HUES48 (cell line): ENCODE measurements at regions not wholly inside any gene's neighbourhood (a gene's known extent, or its start where the extent isn't known, plus 50 kb on each side); places are given as distances from the start of the nearest gene placed in this dataset.
A peak's percentile ranks its signal among the peaks of the same experiment; 100 is the strongest.
"Not testable (repeated sequence)": the region's sequence is repeated elsewhere in the genome, so short reads cannot be mapped to it uniquely, and the experiment has no call there.

Source experiments
- H3K27ac ChIP-seq: one replicate; pipeline ENCODE4 v1.7.0; 2013; ENCODE audit warnings: low read depth, low read length, inconsistent platforms
- H3K27me3 ChIP-seq: 2 replicates; pipeline ENCODE4 v1.6.1; 2013; ENCODE audit warnings: mild to moderate bottlenecking, low read length; ENCODE audit not compliant: control insufficient read depth, insufficient read depth
- H3K36me3 ChIP-seq: 2 replicates; pipeline ENCODE4 v1.6.1; 2013; ENCODE audit warnings: low read length; ENCODE audit not compliant: control insufficient read depth, insufficient read depth
- H3K4me1 ChIP-seq: 2 replicates; pipeline ENCODE4 v1.6.1; 2013; ENCODE audit warnings: mild to moderate bottlenecking, low read length; ENCODE audit not compliant: control insufficient read depth, insufficient read depth
- H3K4me3 ChIP-seq: 2 replicates; pipeline ENCODE4 v1.5.1; 2013; ENCODE audit warnings: mild to moderate bottlenecking, low read depth, low read length
- H3K9ac ChIP-seq: 2 replicates; pipeline ENCODE4 v1.6.1; 2013; ENCODE audit warnings: mild to moderate bottlenecking, low read depth, low read length, moderate library complexity
- H3K9me3 ChIP-seq: 2 replicates; pipeline ENCODE4 v1.6.1; 2013; ENCODE audit warnings: low read length; ENCODE audit not compliant: control insufficient read depth, insufficient read depth

GRCh38 chr10:120048391-120048790 lies 155.9 kb downstream of the SEC23IP start:
- Histone ChIP-seq H3K4me3 (no peak overlapping the region), H3K9me3 (no peaks in the 10 kb centered on the region), H3K27me3 (no peaks in the 10 kb centered on the region), H3K9ac (no peak overlapping the region), H3K36me3 (no peaks in the 10 kb centered on the region), H3K27ac (no peak overlapping the region), H3K4me1 (peaks cover 13% of the 10 kb centered on the region)

- Histone ChIP-seq H3K9ac (no peak overlapping the region), H3K36me3 (no peaks in the 10 kb centered on the region), H3K4me1 (peaks cover 13% of the 10 kb centered on the region), H3K9me3 (no peaks in the 10 kb centered on the region), H3K4me3 (no peak overlapping the region), H3K27ac (no peak overlapping the region), H3K27me3 (no peaks in the 10 kb centered on the region)
These were observed 159.1 kb downstream of the SEC23IP start for GRCh38 chr10:120051671-120052070.

DNA sequence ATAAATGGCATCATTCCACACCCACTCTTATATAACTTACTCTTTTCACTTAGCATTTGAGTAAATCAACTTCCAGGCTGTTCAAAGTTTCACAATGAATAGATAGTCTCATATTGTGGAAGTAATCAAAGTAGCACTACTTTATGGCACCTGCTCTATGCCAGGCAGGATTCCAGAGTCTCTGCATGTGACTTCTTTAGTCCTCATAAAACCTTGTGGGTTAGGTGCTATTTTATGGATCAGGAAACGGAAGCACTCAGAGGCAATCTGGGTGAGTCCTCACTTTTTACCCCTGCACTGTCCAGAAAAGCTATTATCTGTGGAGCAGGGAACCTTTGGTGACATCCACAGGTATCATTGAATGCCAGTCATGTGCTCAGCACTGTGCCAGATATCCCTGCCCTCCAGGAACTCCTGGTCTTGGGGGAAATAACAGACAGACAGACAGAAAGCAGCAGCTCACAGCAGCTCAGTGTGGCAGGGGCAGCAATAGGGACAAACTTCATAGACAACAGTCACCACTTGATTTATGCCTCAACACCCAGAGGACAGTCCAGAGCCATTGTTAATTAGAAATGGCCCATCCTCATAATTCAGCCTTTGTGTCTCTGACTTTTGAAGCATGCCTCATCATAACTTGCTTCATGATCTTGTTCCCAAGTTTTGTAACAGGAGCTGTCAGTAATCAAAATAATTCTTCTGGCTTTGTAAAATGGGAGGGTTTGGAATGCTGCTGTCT lies 160.6 kb downstream of the SEC23IP start:
- Histone ChIP-seq H3K27ac (no peak overlapping the region), H3K4me3 (no peak overlapping the region)

DNA sequence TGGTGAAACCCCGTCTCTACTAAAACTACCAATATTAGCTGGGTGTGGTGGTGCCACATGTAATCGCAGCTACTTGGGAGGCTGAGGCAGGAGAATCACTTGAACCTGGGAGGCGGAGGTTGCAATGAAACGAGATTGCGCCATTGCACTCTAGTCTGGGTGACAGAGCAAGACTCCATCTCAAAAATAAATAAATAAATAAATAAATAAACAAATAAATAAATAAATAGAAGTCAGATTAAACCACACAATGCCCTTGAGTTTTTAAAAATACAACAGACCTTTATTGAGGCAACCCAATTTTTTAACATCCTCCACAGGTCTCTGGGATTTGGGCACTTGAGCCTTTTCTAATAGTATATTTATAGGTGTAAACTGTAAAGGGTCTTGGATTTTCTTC lies 167.3 kb downstream of the SEC23IP start:
- not testable (repeated sequence) for H3K9ac ChIP-seq, H3K27ac ChIP-seq, H3K4me1 ChIP-seq, H3K9me3 ChIP-seq, H3K27me3 ChIP-seq, H3K4me3 ChIP-seq, H3K36me3 ChIP-seq

More for the DNA sequence above, 160.6 kb downstream of the SEC23IP start:
- Histone ChIP-seq H3K36me3 (no peaks in the 10 kb centered on the region), H3K4me1 (peaks cover 16% of the 10 kb centered on the region), H3K9ac (no peak overlapping the region), H3K9me3 (no peaks in the 10 kb centered on the region), H3K27me3 (no peaks in the 10 kb centered on the region)

DNA sequence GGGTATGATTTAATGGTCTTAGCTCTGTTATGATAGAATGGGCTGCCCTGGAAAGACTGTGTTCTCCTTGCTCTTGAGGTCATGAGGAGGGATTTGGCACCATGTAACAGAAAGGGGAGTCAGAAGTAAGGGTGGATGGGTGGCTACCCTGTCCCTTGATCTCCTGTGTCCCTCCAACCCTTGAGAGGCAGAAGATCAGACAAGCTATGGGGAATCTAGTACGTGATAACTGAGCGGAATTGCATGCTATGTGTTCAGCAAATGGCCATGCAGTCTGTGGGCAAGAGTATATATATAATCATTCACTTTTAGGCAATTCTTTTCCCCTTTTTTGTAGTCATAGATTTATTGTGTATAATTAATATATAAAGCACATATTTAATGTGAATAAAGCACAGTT lies 174.9 kb downstream of the SEC23IP start:
- Histone ChIP-seq H3K9me3 (peaks cover 8% of the 10 kb centered on the region), H3K36me3 (no peaks in the 10 kb centered on the region), H3K27ac (no peak overlapping the region), H3K9ac (no peak overlapping the region), H3K27me3 (no peaks in the 10 kb centered on the region), H3K4me1 (no peaks in the 10 kb centered on the region), H3K4me3 (no peak overlapping the region)

DNA sequence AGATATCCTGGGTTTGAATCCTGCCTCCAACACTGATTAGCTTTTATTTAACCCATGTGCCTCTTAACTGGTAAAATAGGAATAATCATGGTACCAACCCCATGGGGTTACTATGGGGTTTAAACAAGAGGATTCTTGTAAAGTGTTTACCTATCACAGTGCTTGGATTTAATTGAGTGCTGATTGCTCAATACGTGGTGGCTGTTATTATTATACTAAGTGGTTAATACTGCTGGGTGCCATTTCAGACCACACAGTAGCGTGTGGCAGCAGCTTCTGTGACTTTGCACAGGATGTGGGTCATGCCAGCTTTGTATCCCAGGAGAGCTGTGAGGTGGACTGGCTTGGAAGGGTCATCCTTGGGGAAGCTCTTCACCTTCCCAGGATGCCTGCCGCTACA lies 177.2 kb downstream of the SEC23IP start:
- H3K27me3 ChIP-seq, result no peaks in the 10 kb centered on the region
- H3K9ac ChIP-seq, result no peak overlapping the region
- no peaks in the 10 kb centered on the region for H3K4me1 ChIP-seq
- no peaks in the 10 kb centered on the region for H3K36me3 ChIP-seq
- H3K4me3 ChIP-seq, result no peak overlapping the region
- no peak overlapping the region for H3K27ac ChIP-seq
- peaks cover 10% of the 10 kb centered on the region for H3K9me3 ChIP-seq

- Histone ChIP-seq H3K9ac (no peak overlapping the region), H3K36me3 (no peaks in the 10 kb centered on the region), H3K4me1 (peaks cover 17% of the 10 kb centered on the region), H3K9me3 (peaks cover 10% of the 10 kb centered on the region), H3K4me3 (no peak overlapping the region), H3K27ac (no peak overlapping the region), H3K27me3 (no peaks in the 10 kb centered on the region)
These were observed 182.8 kb downstream of the SEC23IP start for GRCh38 chr10:120075349-120075748.

DNA sequence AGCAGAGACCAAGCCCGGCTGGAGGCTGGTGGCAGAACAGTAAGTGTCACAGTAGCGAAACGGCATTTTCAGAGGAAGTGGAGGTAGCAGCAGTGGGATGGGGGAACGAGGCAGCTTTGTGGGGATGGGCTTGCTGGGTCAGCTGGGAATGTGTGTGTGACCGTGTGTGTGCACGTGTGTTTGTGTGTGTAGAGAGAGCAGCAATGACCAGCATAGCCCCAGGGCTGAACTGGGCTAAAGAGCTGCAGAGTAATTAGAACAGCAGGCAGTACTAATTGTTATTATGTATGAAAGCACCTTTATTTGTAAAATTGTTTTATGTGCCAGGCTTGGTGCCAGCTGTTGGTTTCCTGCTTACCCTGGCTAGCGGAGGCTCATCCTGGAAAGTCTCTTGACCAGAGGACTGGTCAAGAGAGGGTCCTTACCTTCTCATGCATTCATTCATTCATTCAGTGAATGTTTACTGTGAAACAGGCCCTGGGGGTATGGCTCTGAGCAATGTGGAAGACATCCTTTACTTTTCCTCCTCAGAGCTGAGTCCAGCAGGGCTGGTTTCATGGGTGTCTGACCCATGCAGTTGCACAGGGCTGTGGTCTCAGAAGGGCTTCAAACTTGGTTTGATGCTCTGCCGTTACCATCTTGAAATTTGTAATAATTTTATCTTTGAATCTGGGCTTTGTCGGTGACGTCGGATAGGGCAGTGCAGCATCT lies 184.6 kb downstream of the SEC23IP start:
- H3K27me3 ChIP-seq, result no peaks in the 10 kb centered on the region
- peaks cover 5% of the 10 kb centered on the region for H3K9me3 ChIP-seq
- H3K9ac ChIP-seq, result no peak overlapping the region
- H3K27ac ChIP-seq, result peak overlapping the region; percentile 62
- H3K4me3 ChIP-seq, result no peak overlapping the region
- no peaks in the 10 kb centered on the region for H3K36me3 ChIP-seq
- peaks cover 17% of the 10 kb centered on the region for H3K4me1 ChIP-seq

DNA sequence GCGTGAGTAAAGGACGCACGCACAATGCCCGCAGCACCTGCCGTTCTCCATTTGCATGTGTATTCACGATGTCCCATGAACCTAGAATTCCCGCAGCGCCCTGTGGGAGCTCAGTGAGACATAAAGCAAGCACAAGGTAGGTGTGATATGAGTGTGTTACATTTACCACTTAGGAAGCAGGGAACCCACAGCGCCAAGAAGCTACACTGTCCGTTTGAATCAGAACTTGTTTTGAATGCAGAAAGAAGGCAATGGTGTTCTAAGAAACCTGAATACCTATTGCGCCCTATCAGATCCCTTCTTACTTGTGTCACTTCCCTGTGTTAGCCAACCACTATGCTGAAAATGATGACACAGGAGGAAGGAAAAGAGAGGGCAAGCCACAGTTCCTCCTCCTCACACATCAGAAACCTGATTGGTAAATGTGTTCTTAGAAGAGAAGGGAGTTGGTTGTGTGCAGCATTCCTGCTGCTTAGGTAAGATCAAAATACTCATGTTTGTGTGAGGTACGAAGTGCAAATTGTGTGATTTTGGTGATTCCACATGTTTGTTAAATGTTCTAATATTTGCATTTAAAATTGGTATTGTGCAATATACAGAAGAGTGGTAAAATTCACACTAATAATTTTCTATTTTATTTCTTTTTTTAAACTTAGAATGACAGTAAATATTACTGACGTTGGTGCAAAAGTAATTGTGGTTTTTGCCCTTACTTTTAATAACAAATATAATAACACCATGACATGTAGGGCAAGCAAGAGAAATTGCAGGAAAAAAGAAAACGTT lies 185.4 kb downstream of the SEC23IP start:
- Histone ChIP-seq H3K9me3 (no peaks in the 10 kb centered on the region; the same call in 1 of the 2 replicates), H3K36me3 (no peaks in the 10 kb centered on the region), H3K27me3 (no peaks in the 10 kb centered on the region), H3K27ac (peak overlapping the region; percentile 62), H3K4me1 (peaks cover 17% of the 10 kb centered on the region), H3K9ac (no peak overlapping the region), H3K4me3 (no peak overlapping the region)

- Histone ChIP-seq H3K9ac (no peak overlapping the region), H3K4me3 (no peak overlapping the region), H3K9me3 (no peaks in the 10 kb centered on the region), H3K27me3 (no peaks in the 10 kb centered on the region), H3K36me3 (no peaks in the 10 kb centered on the region), H3K4me1 (peaks cover 8% of the 10 kb centered on the region; the same call in 1 of the 2 replicates), H3K27ac (no peak overlapping the region)
These were observed 192.7 kb downstream of the SEC23IP start for GRCh38 chr10:120085096-120085796.
